ENCODE measurements at regions not wholly inside any gene's neighbourhood (a gene's known extent, or its start where the extent isn't known, plus 50 kb on each side); places are given as distances from the start of the nearest gene placed in this dataset.
A peak's percentile ranks its signal among the peaks of the same experiment; 100 is the strongest.
"Not testable (repeated sequence)": the region's sequence is repeated elsewhere in the genome, so short reads cannot be mapped to it uniquely, and the experiment has no call there.

DNA sequence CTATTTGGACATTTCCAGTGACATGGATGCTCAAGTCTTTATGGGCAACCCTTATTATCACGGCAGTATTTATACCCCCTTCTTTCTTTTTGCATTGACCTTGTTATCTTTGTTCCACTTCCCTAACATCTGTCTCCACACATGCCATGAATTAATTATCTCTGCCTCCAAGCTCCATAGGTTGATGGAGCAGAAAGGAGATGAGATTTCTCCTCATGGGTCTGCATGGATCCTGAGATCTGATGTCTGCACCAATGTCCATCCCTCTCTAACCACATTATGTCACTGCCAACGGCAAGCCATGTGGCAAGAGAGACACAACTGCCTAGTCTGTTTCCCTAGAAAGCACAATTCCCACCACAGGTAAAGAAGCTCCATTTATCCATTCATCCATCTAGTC, 416.8 kb upstream of the ASIC2 start:
- no peak overlapping the region for H3K27ac Mint-ChIP-seq
- Histone ChIP-seq H3K27me3 (replicated peaks in 1 of 2; ENCODE audit: control insufficient read depth in 2 of 2, extremely low read depth in 1 of 2, insufficient read depth in 2 of 2, low read length in 1 of 2) (no peaks in the 10 kb centered on the region), H3K9me3 (no peaks in the 10 kb centered on the region), H3K4me1 (ENCODE audit: control insufficient read depth in 1 of 2, extremely low read depth in 1 of 2, insufficient read depth in 2 of 2, low read length in 2 of 2) (no peaks in the 10 kb centered on the region), H3K36me3 (ENCODE audit: control insufficient read depth in 2 of 2, extremely low read depth in 1 of 2, insufficient read depth in 1 of 2, low read length in 1 of 2) (no peaks in the 10 kb centered on the region), H3K4me3 (ENCODE audit: control insufficient read depth in 1 of 2, extremely low read depth in 1 of 2, low read length in 1 of 2) (no peak overlapping the region), H3K27ac (ENCODE audit: low read length) (no peak overlapping the region)
- H3K9me3 Mint-ChIP-seq = peaks cover 0 to 5% (median 4%) of the 10 kb centered on the region in 3 donors
- H3K4me1 Mint-ChIP-seq = no peaks in the 10 kb centered on the region
- H3K36me3 Mint-ChIP-seq = no peaks in the 10 kb centered on the region
- DNase-seq (no peak), ATAC-seq (replicated peaks in 1 of 4) (no peak)
- CTCF ChIA-PET = no interaction called here
- H3K4me3 Mint-ChIP-seq = no peak overlapping the region
- 65% methylated on average over 2 of the region's 2 CpGs for WGBS (ENCODE audit: insufficient coverage)
- POLR2A ChIA-PET = no interaction called here
- H3K27me3 Mint-ChIP-seq = peaks cover 9 to 15% of the 10 kb centered on the region in 2 donors

DNA sequence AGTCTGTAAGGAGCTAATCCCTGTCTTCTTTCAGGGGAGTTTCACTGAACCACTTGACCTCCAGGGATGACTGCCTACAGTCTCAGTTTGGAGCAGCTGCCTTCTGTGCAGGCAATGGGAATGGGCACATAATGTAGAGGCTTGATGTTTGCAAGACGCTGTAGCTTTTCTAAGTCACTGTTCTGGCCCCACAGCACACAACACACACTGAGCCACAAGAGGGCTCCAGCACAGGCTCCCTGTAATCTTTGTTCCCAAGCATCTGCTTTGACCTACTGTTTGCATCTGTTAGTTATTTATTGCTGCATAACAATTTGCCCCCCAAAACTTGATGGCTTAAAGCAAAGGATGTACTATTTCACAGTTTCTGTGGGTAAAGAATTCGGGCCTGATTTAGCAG, 419.0 kb upstream of the ASIC2 start:
- no CpG with 5 or more reads among the region's 2 CpGs for WGBS (ENCODE audit: insufficient coverage)
- POLR2A ChIA-PET = no interaction called here
- Mint-ChIP-seq H3K9me3 (no peaks in the 10 kb centered on the region), H3K4me3 (no peak overlapping the region), H3K4me1 (no peaks in the 10 kb centered on the region), H3K27me3 (peaks cover 9 to 28% of the 10 kb centered on the region in 2 donors), H3K27ac (no peak overlapping the region), H3K36me3 (no peaks in the 10 kb centered on the region)
- no peaks in the 10 kb centered on the region for H3K4me1 ChIP-seq (ENCODE audit: control insufficient read depth in 1 of 2, extremely low read depth in 1 of 2, insufficient read depth in 2 of 2, low read length in 2 of 2)
- H3K9me3 ChIP-seq = no peaks in the 10 kb centered on the region
- CTCF ChIA-PET = no interaction called here
- H3K4me3 ChIP-seq (ENCODE audit: control insufficient read depth in 1 of 2, extremely low read depth in 1 of 2, low read length in 1 of 2) = no peak overlapping the region
- no peak for ATAC-seq (replicated peaks in 1 of 4)
- no peak overlapping the region for H3K27ac ChIP-seq (ENCODE audit: low read length)
- DNase-seq = no peak
- H3K36me3 ChIP-seq (ENCODE audit: control insufficient read depth in 2 of 2, extremely low read depth in 1 of 2, insufficient read depth in 1 of 2, low read length in 1 of 2) = no peaks in the 10 kb centered on the region
- H3K27me3 ChIP-seq (replicated peaks in 1 of 2; ENCODE audit: control insufficient read depth in 2 of 2, extremely low read depth in 1 of 2, insufficient read depth in 2 of 2, low read length in 1 of 2) = no peaks in the 10 kb centered on the region

DNA sequence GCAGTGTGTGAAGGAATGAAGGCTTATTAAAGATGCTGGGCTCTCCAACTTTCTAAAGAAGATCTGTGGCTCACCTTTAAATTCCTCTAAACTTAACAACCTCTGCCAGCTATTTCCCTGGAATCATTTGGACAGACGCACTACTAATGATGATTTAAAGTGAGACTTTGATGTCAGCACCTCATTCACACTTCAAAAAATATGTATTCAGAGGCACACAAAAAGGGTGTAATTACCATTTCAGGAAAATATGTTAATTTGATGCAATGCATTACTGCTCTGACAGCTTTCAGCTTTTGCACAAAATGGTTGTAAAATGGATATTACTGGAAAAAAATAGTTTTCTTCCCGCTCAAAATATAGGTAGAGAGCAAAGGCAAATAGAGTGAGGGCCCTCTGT, 423.9 kb upstream of the ASIC2 start:
- WGBS (ENCODE audit: insufficient coverage) = no CpG with 5 or more reads among the region's 2 CpGs

DNA sequence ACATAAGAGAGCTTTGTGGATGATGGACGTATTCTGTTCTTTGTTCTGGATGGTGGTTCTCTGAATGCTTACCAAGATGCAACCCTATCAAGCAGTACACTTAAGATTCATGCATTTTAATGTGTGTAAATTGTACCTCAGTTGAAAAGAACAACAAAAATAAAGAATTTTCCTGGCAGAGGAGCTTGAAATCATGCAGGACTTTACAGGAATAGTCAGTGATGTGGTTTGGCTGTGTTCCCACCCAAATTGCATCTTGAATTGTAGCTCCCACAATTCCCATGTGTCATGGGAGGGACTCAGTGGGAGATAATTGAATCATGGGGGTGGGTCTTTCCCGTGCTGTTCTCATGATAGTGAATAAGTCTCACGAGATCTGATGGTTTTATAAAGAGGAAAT, 430.6 kb upstream of the ASIC2 start:
- H3K9me3 ChIP-seq; H3K27ac Mint-ChIP-seq; POLR2A ChIA-PET; ATAC-seq (replicated peaks in 1 of 4); H3K4me1 ChIP-seq (ENCODE audit: control insufficient read depth in 1 of 2, extremely low read depth in 1 of 2, insufficient read depth in 2 of 2, low read length in 2 of 2); H3K4me3 Mint-ChIP-seq; H3K27ac ChIP-seq (ENCODE audit: low read length); H3K36me3 Mint-ChIP-seq; DNase-seq; H3K9me3 Mint-ChIP-seq; H3K4me3 ChIP-seq (ENCODE audit: control insufficient read depth in 1 of 2, extremely low read depth in 1 of 2, low read length in 1 of 2); H3K36me3 ChIP-seq (ENCODE audit: control insufficient read depth in 2 of 2, extremely low read depth in 1 of 2, insufficient read depth in 1 of 2, low read length in 1 of 2); H3K4me1 Mint-ChIP-seq: not testable (repeated sequence)
- peaks cover 18 to 31% of the 10 kb centered on the region in 2 donors for H3K27me3 Mint-ChIP-seq
- peaks cover 0 to 21% of the 10 kb centered on the region in 2 experiments for H3K27me3 ChIP-seq (replicated peaks in 1 of 2; ENCODE audit: control insufficient read depth in 2 of 2, extremely low read depth in 1 of 2, insufficient read depth in 2 of 2, low read length in 1 of 2)
- CTCF ChIA-PET = interaction anchor here in 1 of 2 donors (0.6 kb wide), 1 partner anchor 35 kb away, joined by 3 read pairs; no protein-coding TSS in a partner anchor
- WGBS (ENCODE audit: insufficient coverage) = no CpG with 5 or more reads among the region's 3 CpGs

More for the DNA sequence above, 423.9 kb upstream of the ASIC2 start:
- ATAC-seq (replicated peaks in 1 of 4) (no peak), DNase-seq (no peak)
- Histone ChIP-seq H3K4me1 (ENCODE audit: control insufficient read depth in 1 of 2, extremely low read depth in 1 of 2, insufficient read depth in 2 of 2, low read length in 2 of 2) (no peaks in the 10 kb centered on the region), H3K36me3 (ENCODE audit: control insufficient read depth in 2 of 2, extremely low read depth in 1 of 2, insufficient read depth in 1 of 2, low read length in 1 of 2) (no peaks in the 10 kb centered on the region), H3K27me3 (replicated peaks in 1 of 2; ENCODE audit: control insufficient read depth in 2 of 2, extremely low read depth in 1 of 2, insufficient read depth in 2 of 2, low read length in 1 of 2) (peaks cover 0 to 9% of the 10 kb centered on the region in 2 experiments), H3K9me3 (no peaks in the 10 kb centered on the region), H3K27ac (ENCODE audit: low read length) (no peak overlapping the region), H3K4me3 (ENCODE audit: control insufficient read depth in 1 of 2, extremely low read depth in 1 of 2, low read length in 1 of 2) (no peak overlapping the region)
- peaks cover 3 to 18% of the 10 kb centered on the region in 2 donors for H3K27me3 Mint-ChIP-seq
- no peaks in the 10 kb centered on the region for H3K36me3 Mint-ChIP-seq
- H3K4me3 Mint-ChIP-seq = no peak overlapping the region
- H3K4me1 Mint-ChIP-seq = no peaks in the 10 kb centered on the region
- CTCF ChIA-PET = no interaction called here
- POLR2A ChIA-PET = no interaction called here
- no peak overlapping the region for H3K27ac Mint-ChIP-seq
- H3K9me3 Mint-ChIP-seq = no peaks in the 10 kb centered on the region

DNA sequence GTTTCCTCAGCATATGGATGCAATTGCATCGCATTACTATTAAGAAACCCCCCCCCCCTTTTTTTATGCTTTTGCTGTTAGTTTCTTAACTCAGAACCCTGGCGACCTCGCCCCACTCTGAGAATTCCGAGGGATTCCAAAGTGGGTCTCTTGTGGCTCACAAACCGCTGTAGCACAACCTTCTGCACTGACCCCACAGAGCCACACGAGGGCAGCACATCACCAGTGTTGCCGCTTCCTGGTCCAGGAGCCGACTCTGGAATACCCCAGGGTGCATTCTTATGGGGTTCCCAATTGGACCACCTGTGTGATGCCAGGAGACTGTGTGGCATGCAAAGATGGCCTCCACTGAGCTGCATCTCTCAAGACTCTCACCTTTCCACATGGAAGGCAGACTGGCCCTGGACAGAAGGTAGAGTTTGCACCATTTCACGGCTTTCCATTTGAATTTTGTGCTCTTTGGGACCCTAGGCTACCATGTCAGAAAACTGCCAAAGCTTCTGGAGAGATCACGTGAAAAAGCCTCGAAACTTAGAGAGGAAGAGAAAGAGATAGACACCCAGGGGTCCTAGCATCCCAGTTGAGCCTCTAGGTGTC, 432.7 kb upstream of the ASIC2 start:
- H3K4me1 ChIP-seq (ENCODE audit: control insufficient read depth in 1 of 2, extremely low read depth in 1 of 2, insufficient read depth in 2 of 2, low read length in 2 of 2) = no peaks in the 10 kb centered on the region
- H3K9me3 ChIP-seq = no peaks in the 10 kb centered on the region
- no peaks in the 10 kb centered on the region for H3K36me3 Mint-ChIP-seq
- DNase-seq (peak in 1 of 35 experiments; percentile 14), ATAC-seq (replicated peaks in 1 of 4) (no peak)
- no peak overlapping the region for H3K27ac ChIP-seq (ENCODE audit: low read length)
- H3K9me3 Mint-ChIP-seq = peaks cover 0 to under 1% (median 0%) of the 10 kb centered on the region in 3 donors
- peaks cover 18 to 35% of the 10 kb centered on the region in 2 donors for H3K27me3 Mint-ChIP-seq
- no peaks in the 10 kb centered on the region for H3K36me3 ChIP-seq (ENCODE audit: control insufficient read depth in 2 of 2, extremely low read depth in 1 of 2, insufficient read depth in 1 of 2, low read length in 1 of 2)
- peaks cover 0 to 19% of the 10 kb centered on the region in 2 experiments for H3K27me3 ChIP-seq (replicated peaks in 1 of 2; ENCODE audit: control insufficient read depth in 2 of 2, extremely low read depth in 1 of 2, insufficient read depth in 2 of 2, low read length in 1 of 2)
- POLR2A ChIA-PET = no interaction called here
- H3K4me3 Mint-ChIP-seq = no peak overlapping the region
- H3K4me1 Mint-ChIP-seq = no peaks in the 10 kb centered on the region
- CTCF ChIA-PET = no interaction called here
- WGBS (ENCODE audit: insufficient coverage) = 25% methylated on average over 9 of the region's 11 CpGs
- H3K27ac Mint-ChIP-seq = no peak overlapping the region
- no peak overlapping the region for H3K4me3 ChIP-seq (ENCODE audit: control insufficient read depth in 1 of 2, extremely low read depth in 1 of 2, low read length in 1 of 2)

DNA sequence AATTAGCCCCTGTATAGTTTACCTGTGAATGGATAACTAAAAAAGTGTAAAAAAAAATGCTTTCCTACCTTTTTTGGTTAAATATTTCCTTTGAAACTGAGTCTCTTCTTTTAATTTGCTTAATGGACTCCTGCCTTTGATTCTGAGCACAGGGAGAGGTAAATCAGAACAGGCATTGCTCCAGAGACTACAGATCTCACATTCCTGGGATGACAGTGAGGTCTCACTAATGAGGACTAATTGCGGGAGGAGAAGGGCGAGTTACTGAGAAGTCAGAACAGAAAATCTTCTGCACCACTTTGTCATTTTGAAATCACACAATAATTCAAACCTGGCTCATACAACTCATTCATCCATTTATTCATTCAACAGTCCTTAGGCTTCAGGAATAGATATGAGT, 437.0 kb upstream of the ASIC2 start:
- peaks cover 0 to 19% of the 10 kb centered on the region in 2 experiments for H3K27me3 ChIP-seq (replicated peaks in 1 of 2; ENCODE audit: control insufficient read depth in 2 of 2, extremely low read depth in 1 of 2, insufficient read depth in 2 of 2, low read length in 1 of 2)
- H3K4me3 Mint-ChIP-seq = no peak overlapping the region
- H3K4me3 ChIP-seq (ENCODE audit: control insufficient read depth in 1 of 2, extremely low read depth in 1 of 2, low read length in 1 of 2) = no peak overlapping the region
- POLR2A ChIA-PET = no interaction called here
- WGBS (ENCODE audit: insufficient coverage) = no CpG with 5 or more reads among the region's 2 CpGs
- H3K9me3 Mint-ChIP-seq = peaks cover 5 to 20% (median 6%) of the 10 kb centered on the region in 3 donors
- H3K9me3 ChIP-seq = no peaks in the 10 kb centered on the region
- no peaks in the 10 kb centered on the region for H3K36me3 ChIP-seq (ENCODE audit: control insufficient read depth in 2 of 2, extremely low read depth in 1 of 2, insufficient read depth in 1 of 2, low read length in 1 of 2)
- H3K27ac Mint-ChIP-seq = no peak overlapping the region
- DNase-seq (no peak), ATAC-seq (replicated peaks in 1 of 4) (no peak)
- no peak overlapping the region for H3K27ac ChIP-seq (ENCODE audit: low read length)
- peaks cover 13 to 32% of the 10 kb centered on the region in 2 donors for H3K27me3 Mint-ChIP-seq
- CTCF ChIA-PET = no interaction called here
- H3K4me1 Mint-ChIP-seq = no peaks in the 10 kb centered on the region
- no peaks in the 10 kb centered on the region for H3K36me3 Mint-ChIP-seq
- H3K4me1 ChIP-seq (ENCODE audit: control insufficient read depth in 1 of 2, extremely low read depth in 1 of 2, insufficient read depth in 2 of 2, low read length in 2 of 2) = no peaks in the 10 kb centered on the region

DNA sequence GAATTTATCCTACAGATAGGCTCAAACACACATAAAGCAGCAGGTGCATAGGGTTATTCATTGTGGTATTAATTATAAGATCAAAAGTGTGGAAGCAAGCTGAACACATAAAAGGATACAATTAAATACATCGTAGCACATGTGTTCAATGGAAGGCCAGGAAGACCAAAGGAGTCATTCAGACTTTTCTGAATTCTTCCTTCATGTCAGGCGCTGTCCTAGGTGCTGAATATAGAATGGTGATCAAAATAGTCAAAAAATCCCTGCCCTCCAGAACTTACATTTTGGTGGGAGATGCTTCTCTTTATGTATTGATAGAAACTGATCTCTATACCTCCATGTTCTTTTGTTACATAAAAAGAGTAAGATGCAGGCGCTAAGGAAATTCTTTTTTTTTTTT, 439.0 kb upstream of the ASIC2 start:
- Histone ChIP-seq H3K36me3 (ENCODE audit: control insufficient read depth in 2 of 2, extremely low read depth in 1 of 2, insufficient read depth in 1 of 2, low read length in 1 of 2) (no peaks in the 10 kb centered on the region), H3K4me1 (ENCODE audit: control insufficient read depth in 1 of 2, extremely low read depth in 1 of 2, insufficient read depth in 2 of 2, low read length in 2 of 2) (no peaks in the 10 kb centered on the region), H3K4me3 (ENCODE audit: control insufficient read depth in 1 of 2, extremely low read depth in 1 of 2, low read length in 1 of 2) (no peak overlapping the region), H3K27me3 (replicated peaks in 1 of 2; ENCODE audit: control insufficient read depth in 2 of 2, extremely low read depth in 1 of 2, insufficient read depth in 2 of 2, low read length in 1 of 2) (peaks cover 0 to 13% of the 10 kb centered on the region in 2 experiments), H3K27ac (ENCODE audit: low read length) (no peak overlapping the region), H3K9me3 (no peaks in the 10 kb centered on the region)
- Mint-ChIP-seq H3K27me3 (peaks cover 23 to 33% of the 10 kb centered on the region in 2 donors), H3K4me1 (no peaks in the 10 kb centered on the region), H3K27ac (no peak overlapping the region), H3K9me3 (peaks cover 5 to 20% (median 6%) of the 10 kb centered on the region in 3 donors), H3K4me3 (no peak overlapping the region), H3K36me3 (no peaks in the 10 kb centered on the region)
- ChIA-PET CTCF (no interaction called here), POLR2A (no interaction called here)
- ATAC-seq (replicated peaks in 1 of 4) (no peak), DNase-seq (no peak)
- WGBS (ENCODE audit: insufficient coverage) = no CpG with 5 or more reads among the region's 3 CpGs
